ENCODE measurements at regions not wholly inside any gene's neighbourhood (a gene's known extent, or its start where the extent isn't known, plus 50 kb on each side); places are given as distances from the start of the nearest gene placed in this dataset.
"Not testable (repeated sequence)": the region's sequence is repeated elsewhere in the genome, so short reads cannot be mapped to it uniquely, and the experiment has no call there.

DNA sequence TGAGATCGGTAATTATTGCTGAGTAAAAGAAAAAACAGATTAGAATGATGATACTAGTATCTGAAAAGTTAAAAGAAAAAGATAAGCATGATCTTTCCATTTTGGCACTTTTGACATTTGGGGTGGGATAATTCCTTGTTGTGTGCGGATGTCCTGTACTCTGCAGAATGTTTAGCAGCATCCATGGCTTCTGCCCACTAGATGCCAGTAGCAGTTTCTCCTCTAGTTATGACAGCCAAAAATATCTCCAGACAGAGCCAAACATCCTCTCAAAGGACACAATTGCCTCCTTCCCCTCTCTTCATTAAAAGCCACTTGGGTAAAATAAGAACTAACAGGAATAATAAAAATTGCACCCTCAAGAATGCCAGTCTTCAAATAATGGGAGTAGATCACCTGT is 468.8 kb upstream of the GRM7 start:
- Mint-ChIP-seq H3K27me3 (no peaks in the 10 kb centered on the region), H3K36me3 (no peaks in the 10 kb centered on the region), H3K4me3 (no peak overlapping the region), H3K27ac (no peak overlapping the region), H3K4me1 (no peaks in the 10 kb centered on the region), H3K9me3 (no peaks in the 10 kb centered on the region)
- DNase-seq (no peak), ATAC-seq (replicated peaks) (no peak)

DNA sequence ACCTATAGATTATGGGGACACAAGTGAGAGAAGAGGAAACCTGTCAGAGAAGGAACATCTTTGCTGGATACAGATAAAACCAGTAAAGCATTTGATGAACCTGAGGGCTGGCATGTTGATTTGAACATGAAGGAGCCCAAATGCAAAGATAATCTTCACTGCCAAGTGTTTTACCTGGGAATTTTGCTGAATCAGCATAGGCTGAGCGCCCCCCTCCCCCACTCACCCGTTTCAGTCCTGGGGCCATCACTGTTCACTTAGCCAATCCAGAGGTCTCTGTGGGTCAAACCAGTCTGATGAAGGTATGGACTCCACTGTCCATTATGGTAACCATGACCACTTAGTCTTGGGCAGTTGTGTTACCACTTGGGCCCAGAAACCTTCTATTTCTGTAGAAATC is 466.0 kb upstream of the GRM7 start:
- peaks cover 0 to 5% of the 10 kb centered on the region in 2 donors for H3K9me3 Mint-ChIP-seq
- no peak overlapping the region for H3K27ac Mint-ChIP-seq
- no peaks in the 10 kb centered on the region for H3K4me1 Mint-ChIP-seq
- H3K36me3 Mint-ChIP-seq, result no peaks in the 10 kb centered on the region
- H3K27me3 Mint-ChIP-seq, result peaks cover 0 to 11% of the 10 kb centered on the region in 2 donors
- DNase-seq (no peak), ATAC-seq (replicated peaks) (no peak)
- no peak overlapping the region for H3K4me3 Mint-ChIP-seq

DNA sequence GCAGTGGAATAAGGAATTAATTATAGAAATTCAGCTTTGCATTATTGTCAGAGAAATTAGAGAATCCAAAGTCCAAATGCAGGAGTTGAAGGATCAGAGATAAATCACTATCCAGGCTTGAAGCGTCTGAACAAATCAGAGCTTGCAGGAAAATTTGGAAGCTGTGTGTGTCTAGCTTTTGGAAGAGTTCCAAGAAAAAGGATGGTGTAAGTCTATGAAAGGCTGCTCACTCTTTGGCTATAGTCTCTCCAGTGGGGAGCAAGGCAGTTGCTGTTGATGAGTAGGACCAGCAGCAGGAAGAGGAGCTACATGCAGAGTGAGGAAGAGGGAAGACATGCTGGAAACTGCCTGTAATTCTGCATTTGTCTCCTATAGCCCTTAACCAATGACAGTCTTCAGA is 464.3 kb upstream of the GRM7 start:
- DNase-seq (no peak), ATAC-seq (replicated peaks) (no peak)
- peaks cover 0 to 11% of the 10 kb centered on the region in 2 donors for H3K27me3 Mint-ChIP-seq
- no peaks in the 10 kb centered on the region for H3K4me1 Mint-ChIP-seq
- no peak overlapping the region for H3K27ac Mint-ChIP-seq
- no peak overlapping the region for H3K4me3 Mint-ChIP-seq
- H3K9me3 Mint-ChIP-seq, result peaks cover 0 to 5% of the 10 kb centered on the region in 2 donors
- H3K36me3 Mint-ChIP-seq, result no peaks in the 10 kb centered on the region

DNA sequence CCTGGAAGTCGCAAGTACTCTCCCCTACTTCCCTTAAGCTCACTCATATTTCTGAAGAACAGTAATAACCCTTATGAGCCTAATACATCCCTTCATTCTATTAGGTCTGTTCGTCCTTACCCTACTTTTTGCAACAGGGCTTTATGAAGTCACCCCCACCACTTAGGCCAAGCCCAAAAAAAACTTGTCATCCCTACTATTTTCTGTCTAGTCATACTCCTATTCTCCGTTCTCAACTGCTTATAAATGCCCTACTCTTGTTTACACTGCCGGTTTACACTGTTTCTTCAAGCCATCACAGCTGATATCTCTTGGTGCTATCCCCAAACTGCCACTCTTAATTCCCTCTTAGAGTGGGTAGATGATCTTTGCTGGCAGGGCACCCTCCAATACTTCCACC is 458.2 kb upstream of the GRM7 start:
- H3K27ac Mint-ChIP-seq; DNase-seq; H3K4me1 Mint-ChIP-seq; H3K9me3 Mint-ChIP-seq; H3K4me3 Mint-ChIP-seq; H3K36me3 Mint-ChIP-seq; ATAC-seq (replicated peaks): not testable (repeated sequence)
- H3K27me3 Mint-ChIP-seq, result peaks cover 0 to 11% of the 10 kb centered on the region in 2 donors

DNA sequence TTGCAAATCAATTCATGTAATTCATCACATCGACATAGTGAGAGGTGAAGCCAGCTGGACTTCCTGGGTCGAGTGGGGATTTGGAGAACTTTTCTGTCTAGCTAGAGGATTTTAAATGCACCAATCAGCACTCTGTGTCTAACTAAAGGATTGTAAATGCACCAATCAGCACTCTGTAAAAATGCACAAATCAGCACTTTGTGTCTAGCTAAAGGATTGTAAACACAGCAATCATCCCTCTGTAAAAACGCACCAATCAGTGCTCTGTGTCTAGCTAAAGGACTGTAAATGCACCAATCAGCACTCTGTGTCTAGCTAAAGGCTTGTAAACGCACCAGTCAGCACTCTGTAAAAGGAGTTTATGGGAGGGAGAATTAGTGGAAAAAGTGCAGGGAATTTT is 454.0 kb upstream of the GRM7 start:
- not testable (repeated sequence) for H3K9me3 Mint-ChIP-seq; H3K4me3 Mint-ChIP-seq; H3K36me3 Mint-ChIP-seq; H3K4me1 Mint-ChIP-seq; DNase-seq; H3K27me3 Mint-ChIP-seq; ATAC-seq (replicated peaks); H3K27ac Mint-ChIP-seq

DNA sequence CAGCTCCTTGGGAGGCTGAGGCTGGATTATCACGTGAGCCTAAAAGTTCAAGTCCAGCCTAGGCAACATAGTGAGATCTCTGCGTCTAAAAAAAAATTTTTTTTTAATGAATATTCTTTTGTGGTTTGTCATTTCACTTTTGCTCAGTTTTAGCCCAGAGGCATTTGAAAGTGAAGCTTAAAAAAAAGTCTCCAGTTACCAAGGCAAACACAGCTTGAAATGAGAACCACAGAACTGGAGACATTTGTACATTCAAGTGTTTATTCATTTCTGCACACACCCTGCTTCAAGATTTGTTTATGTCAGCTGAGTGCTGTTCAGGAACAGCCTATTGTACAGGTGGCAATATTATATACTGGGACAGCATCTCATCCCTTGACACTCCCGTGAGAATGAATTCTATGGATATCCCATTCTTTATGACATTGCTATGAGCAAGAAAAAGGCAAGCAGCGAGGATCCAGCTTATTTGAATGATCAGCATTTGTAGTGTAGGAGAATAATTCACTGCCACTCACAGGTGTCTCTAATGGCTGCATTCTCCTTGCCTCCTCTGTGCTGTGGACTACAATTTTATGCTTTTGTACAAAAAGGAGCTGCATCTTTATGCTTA is 444.8 kb upstream of the GRM7 start:
- H3K4me1 Mint-ChIP-seq, result no peaks in the 10 kb centered on the region
- DNase-seq, result no peak
- no peaks in the 10 kb centered on the region for H3K9me3 Mint-ChIP-seq
- no peak overlapping the region for H3K4me3 Mint-ChIP-seq
- H3K27ac Mint-ChIP-seq, result no peak overlapping the region
- no peaks in the 10 kb centered on the region for H3K27me3 Mint-ChIP-seq
- H3K36me3 Mint-ChIP-seq, result no peaks in the 10 kb centered on the region
- no peak for ATAC-seq (replicated peaks)

DNA sequence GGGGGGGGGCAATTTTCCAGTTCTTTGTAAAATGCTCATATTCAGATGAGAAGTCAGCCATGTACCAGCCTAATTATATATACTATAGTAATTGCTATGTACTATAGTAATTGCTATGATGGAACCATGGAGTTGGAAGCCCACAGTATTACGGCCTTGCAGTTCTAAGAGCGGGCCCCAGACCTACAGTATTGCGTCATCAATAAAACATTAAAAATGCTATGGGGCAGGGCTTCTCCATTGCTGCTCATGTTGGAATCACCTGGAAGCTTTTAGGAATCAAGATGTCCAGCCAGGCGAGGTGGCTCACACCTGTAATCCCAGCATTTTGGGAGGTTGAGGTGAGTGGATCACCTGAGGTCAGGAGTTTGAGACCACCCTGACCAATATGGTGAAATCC is 443.7 kb upstream of the GRM7 start:
- ATAC-seq (replicated peaks) (no peak), DNase-seq (no peak)
- H3K9me3 Mint-ChIP-seq, result no peaks in the 10 kb centered on the region
- no peaks in the 10 kb centered on the region for H3K36me3 Mint-ChIP-seq
- H3K27me3 Mint-ChIP-seq, result no peaks in the 10 kb centered on the region
- H3K4me3 Mint-ChIP-seq, result no peak overlapping the region
- H3K4me1 Mint-ChIP-seq, result no peaks in the 10 kb centered on the region
- no peak overlapping the region for H3K27ac Mint-ChIP-seq

DNA sequence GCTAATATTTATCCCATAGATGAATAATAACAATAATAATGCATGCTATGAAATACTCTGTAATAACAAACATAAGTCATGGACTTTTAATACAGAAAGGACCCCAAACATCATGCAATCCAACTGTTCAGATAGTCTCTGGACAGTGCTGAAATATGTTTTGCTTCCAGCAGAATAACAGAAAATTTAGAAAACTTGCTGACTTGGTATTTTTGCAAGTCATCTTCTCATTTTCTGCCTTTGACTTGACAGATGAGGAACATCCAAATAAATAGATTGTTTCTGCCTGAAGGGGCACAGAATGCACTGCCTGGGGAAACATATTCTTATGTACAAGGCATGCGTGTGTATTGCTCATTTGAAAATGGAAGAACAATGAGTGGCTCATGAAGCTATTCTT is 442.4 kb upstream of the GRM7 start:
- Mint-ChIP-seq H3K4me1 (no peaks in the 10 kb centered on the region), H3K9me3 (peaks cover 1 to 4% of the 10 kb centered on the region in 2 donors), H3K36me3 (peaks cover 0 to 4% of the 10 kb centered on the region in 2 donors), H3K27me3 (no peaks in the 10 kb centered on the region), H3K4me3 (no peak overlapping the region), H3K27ac (no peak overlapping the region)
- DNase-seq (no peak), ATAC-seq (replicated peaks) (no peak)

DNA sequence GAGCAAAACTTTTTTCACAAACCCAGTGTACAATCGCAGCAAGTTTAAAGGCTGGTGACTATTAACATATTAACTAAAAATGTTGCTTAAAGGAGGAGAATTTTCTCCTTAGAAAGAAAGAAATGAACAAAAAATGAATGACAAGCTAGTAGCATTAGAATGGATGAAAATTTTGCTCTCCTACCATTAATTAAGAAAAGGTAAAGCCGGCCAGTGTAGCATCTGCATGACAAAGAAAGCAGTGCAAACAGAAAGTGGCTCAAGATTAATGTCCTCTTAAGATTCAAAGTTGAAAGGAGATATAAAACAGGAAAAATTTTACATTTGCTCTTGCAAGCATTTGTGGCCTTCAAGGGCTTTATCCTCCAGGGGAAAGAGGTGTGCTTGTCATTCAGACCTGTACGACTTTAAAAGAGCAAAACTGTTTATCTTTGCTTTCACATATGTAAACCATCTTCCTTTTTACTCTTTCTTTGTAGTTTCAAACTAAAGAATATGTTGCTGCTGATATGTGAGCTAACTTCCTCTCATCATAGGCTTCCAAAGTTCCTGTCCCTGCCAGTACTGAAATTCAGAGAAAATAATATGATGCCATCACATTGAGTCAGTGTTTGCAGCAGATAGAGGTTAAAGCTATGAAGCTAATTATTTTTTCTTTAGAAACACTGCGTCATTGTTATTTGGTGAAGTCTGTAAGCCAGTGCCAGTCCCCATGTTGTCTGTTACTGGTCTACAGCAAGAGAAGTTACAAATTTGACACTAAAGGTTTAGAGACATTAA is 439.1 kb upstream of the GRM7 start:
- peaks cover 0 to 7% of the 10 kb centered on the region in 2 donors for H3K36me3 Mint-ChIP-seq
- ATAC-seq (replicated peaks) (no peak), DNase-seq (no peak)
- no peak overlapping the region for H3K27ac Mint-ChIP-seq
- H3K9me3 Mint-ChIP-seq, result peaks cover 17 to 20% of the 10 kb centered on the region in 2 donors
- H3K27me3 Mint-ChIP-seq, result no peaks in the 10 kb centered on the region
- no peak overlapping the region for H3K4me3 Mint-ChIP-seq
- no peaks in the 10 kb centered on the region for H3K4me1 Mint-ChIP-seq

DNA sequence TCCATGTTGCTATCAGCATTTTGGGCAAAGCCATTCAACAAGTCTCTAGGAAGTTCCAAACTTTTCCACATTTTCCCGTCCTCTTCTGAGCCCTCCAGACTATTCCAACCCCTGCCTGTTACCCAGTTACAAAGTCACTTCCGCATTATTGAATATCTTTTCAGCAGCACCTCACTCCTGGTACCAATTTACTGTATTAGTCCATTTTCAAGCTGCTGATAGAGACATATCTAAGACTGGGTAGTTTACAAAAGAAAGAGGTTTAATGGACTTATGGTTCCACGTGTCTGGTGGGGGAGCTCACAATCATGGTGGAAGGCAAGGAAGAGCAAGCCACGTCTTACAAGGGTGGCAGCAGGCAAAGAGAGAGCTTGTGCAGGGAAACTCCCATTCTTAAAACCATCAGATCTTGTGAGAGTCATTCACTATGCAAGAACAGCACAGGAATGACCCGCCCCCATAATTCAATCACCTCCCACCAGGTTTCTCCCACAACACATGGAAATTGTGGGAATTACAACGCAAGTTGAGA is 435.6 kb upstream of the GRM7 start:
- no peak overlapping the region for H3K4me3 Mint-ChIP-seq

DNA sequence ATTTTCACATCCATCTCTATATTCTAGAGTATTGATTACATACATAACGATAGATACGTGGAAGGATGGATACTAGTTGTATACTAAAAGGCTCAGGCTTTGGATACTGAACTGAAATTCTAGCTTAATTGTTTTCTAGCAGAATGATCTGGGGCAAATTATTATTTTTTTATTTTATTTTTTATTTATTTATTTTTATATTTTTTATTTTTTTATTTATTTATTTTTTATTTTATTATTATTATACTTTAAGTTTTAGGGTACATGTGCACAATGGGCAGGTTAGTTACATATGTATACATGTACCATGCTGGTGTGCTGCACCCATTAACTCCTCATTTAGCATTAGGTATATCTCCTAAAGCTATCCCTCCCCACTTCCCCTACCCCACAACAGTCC is 432.6 kb upstream of the GRM7 start:
- not testable (repeated sequence) for H3K4me3 Mint-ChIP-seq; DNase-seq; H3K27me3 Mint-ChIP-seq; H3K4me1 Mint-ChIP-seq; H3K27ac Mint-ChIP-seq; H3K36me3 Mint-ChIP-seq; ATAC-seq (replicated peaks)
- H3K9me3 Mint-ChIP-seq, result peaks cover 15 to 16% of the 10 kb centered on the region in 2 donors

More for the DNA sequence above, 435.6 kb upstream of the GRM7 start:
- Mint-ChIP-seq H3K27me3 (no peaks in the 10 kb centered on the region), H3K36me3 (peaks cover 0 to 7% of the 10 kb centered on the region in 2 donors), H3K9me3 (peaks cover 17 to 20% of the 10 kb centered on the region in 2 donors), H3K27ac (no peak overlapping the region), H3K4me1 (no peaks in the 10 kb centered on the region)
- DNase-seq (no peak), ATAC-seq (replicated peaks) (no peak)

DNA sequence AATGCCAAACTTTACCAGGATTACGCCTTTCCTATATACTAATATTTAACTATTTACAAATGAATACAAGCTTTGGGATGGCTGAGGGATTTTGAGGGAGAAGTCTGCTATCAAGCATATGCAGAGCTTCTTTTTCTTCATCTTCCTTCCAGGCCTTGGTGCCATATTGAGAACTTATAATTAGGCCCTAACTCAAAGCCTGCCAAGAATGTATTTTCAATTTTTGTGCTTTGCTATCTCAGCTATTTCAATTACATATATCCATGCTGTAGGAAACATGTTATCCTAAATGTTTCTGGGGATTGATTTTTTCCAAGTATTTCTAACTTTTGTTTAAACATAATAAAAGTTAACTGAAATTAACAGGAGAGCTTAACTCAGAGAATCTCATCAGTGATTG is 425.0 kb upstream of the GRM7 start:
- no peaks in the 10 kb centered on the region for H3K9me3 Mint-ChIP-seq
- H3K36me3 Mint-ChIP-seq, result no peaks in the 10 kb centered on the region
- no peak overlapping the region for H3K27ac Mint-ChIP-seq
- DNase-seq, result no peak
- H3K27me3 Mint-ChIP-seq, result no peaks in the 10 kb centered on the region
- no peak for ATAC-seq (replicated peaks)
- H3K4me3 Mint-ChIP-seq, result no peak overlapping the region
- no peaks in the 10 kb centered on the region for H3K4me1 Mint-ChIP-seq

DNA sequence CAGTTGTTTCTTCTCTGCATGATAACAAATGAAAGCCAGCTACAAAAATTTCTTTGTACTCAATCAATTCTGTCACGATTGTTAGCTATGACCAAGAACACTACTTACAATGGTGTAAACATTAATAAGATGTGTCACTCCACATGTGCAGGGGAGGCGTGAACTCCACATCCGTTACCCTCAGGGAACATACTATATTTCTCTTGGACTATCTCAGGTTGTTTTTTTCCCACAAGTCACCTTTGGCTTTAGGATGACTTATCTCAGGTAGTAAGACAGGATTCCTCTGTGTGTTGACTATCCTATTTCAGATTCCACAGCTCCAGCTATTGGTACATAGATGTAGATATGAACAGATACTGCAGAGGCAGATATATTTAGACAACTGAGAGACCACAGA is 423.3 kb upstream of the GRM7 start:
- DNase-seq, result no peak

DNA sequence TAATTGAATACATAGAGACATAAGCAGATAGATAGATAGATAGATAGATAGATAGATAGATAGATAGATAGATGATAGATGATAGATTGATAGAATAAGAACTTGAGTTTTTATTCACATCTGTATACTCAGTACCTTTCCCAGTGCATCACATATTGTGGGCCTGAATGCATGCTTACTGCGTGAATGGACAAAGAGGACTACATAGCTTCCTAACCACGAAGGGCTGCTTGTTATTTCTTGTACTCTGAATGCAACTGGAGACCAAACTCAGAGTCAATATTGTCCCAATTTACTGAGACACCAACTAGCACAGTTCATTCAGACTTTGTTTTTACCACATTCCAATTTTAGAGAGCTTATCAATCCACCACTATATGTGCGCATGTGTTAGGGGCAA is 422.9 kb upstream of the GRM7 start:
- Mint-ChIP-seq H3K27ac (no peak overlapping the region), H3K9me3 (no peaks in the 10 kb centered on the region), H3K27me3 (no peaks in the 10 kb centered on the region), H3K36me3 (no peaks in the 10 kb centered on the region), H3K4me3 (no peak overlapping the region), H3K4me1 (no peaks in the 10 kb centered on the region)
- ATAC-seq (replicated peaks), result no peak
- DNase-seq, result no peak

More for the DNA sequence above, 423.3 kb upstream of the GRM7 start:
- H3K36me3 Mint-ChIP-seq, result no peaks in the 10 kb centered on the region
- no peak overlapping the region for H3K4me3 Mint-ChIP-seq
- no peaks in the 10 kb centered on the region for H3K9me3 Mint-ChIP-seq
- no peaks in the 10 kb centered on the region for H3K4me1 Mint-ChIP-seq
- no peaks in the 10 kb centered on the region for H3K27me3 Mint-ChIP-seq
- H3K27ac Mint-ChIP-seq, result no peak overlapping the region
- no peak for ATAC-seq (replicated peaks)

DNA sequence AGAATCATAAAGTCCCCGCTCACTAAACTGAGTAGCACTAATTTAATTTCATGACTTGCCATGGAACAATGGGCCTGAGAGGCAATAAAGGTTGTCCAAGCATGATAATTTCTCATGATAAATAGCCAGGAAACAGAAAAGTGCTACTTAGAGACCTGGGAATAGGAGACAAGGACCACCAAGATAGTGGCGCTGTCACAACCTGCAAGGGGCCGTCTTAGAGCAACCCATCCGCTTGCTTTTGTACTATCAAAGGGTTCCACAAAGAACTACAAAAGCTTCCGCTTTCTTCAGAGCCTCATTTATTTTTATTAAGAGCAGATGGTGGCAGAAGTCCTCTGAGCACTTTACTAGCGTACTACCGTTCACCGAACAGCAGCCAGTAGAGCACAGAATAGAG is 421.7 kb upstream of the GRM7 start:
- H3K4me3 Mint-ChIP-seq, result no peak overlapping the region
- no peaks in the 10 kb centered on the region for H3K4me1 Mint-ChIP-seq
- DNase-seq, result no peak
- H3K36me3 Mint-ChIP-seq, result no peaks in the 10 kb centered on the region
- no peaks in the 10 kb centered on the region for H3K27me3 Mint-ChIP-seq
- H3K9me3 Mint-ChIP-seq, result no peaks in the 10 kb centered on the region
- H3K27ac Mint-ChIP-seq, result no peak overlapping the region
- no peak for ATAC-seq (replicated peaks)

Data from stimulated activated naive B cell treated with anti-CD40 and anti-IgM and Interleukin-4, amounts not matched to agents 10 μg/mL and 1 μg/mL and 100 μg/mL, for 72 hours (primary cell).